NCI-H2196 treated with DMSO at 0.1 percent for 48 hours (cell line): ENCODE measurements at regions not wholly inside any gene's neighbourhood (a gene's known extent, or its start where the extent isn't known, plus 50 kb on each side); places are given as distances from the start of the nearest gene placed in this dataset.
A peak's percentile ranks its signal among the peaks of the same experiment; 100 is the strongest.
"Not testable (repeated sequence)": the region's sequence is repeated elsewhere in the genome, so short reads cannot be mapped to it uniquely, and the experiment has no call there.

ENCODE experiments used
- DNase-seq: peaks from one replicate; lab custom pipeline; 2025; ENCODE audit not compliant: unreplicated experiment; lab: John Stamatoyannopoulos, UW

GRCh38 chr3:40925231-40925630, 274.1 kb upstream of the CTNNB1 start:
- no peak for DNase-seq

- DNase-seq: no peak
Observed at GRCh38 chr3:40930131-40930538, 269.2 kb upstream of the CTNNB1 start.

- no peak for DNase-seq
Observed at GRCh38 chr3:40930756-40931155, 268.5 kb upstream of the CTNNB1 start.

GRCh38 chr3:40938591-40938990, 260.7 kb upstream of the CTNNB1 start:
- no peak for DNase-seq

GRCh38 chr3:40939030-40939740, 260.1 kb upstream of the CTNNB1 start:
- DNase-seq: no peak

GRCh38 chr3:40939741-40940130, 259.6 kb upstream of the CTNNB1 start:
- DNase-seq: no peak

- DNase-seq: no peak
Observed at GRCh38 chr3:40940651-40941050, 258.7 kb upstream of the CTNNB1 start.

GRCh38 chr3:40947022-40947421, 252.3 kb upstream of the CTNNB1 start:
- DNase-seq: not testable (repeated sequence)

GRCh38 chr3:40949347-40949746, 250.0 kb upstream of the CTNNB1 start:
- not testable (repeated sequence) for DNase-seq

GRCh38 chr3:40951636-40952035, 247.7 kb upstream of the CTNNB1 start:
- no peak for DNase-seq

- no peak for DNase-seq
Observed at GRCh38 chr3:40961104-40961857, 238.0 kb upstream of the CTNNB1 start.

GRCh38 chr3:40962721-40963120, 236.6 kb upstream of the CTNNB1 start:
- DNase-seq: no peak

GRCh38 chr3:40968666-40969065, 230.6 kb upstream of the CTNNB1 start:
- no peak for DNase-seq

- DNase-seq: no peak
Observed at GRCh38 chr3:40969341-40969740, 230.0 kb upstream of the CTNNB1 start.

GRCh38 chr3:40969756-40970466, 229.4 kb upstream of the CTNNB1 start:
- DNase-seq: no peak

GRCh38 chr3:40971191-40972168, 227.8 kb upstream of the CTNNB1 start:
- DNase-seq: peak; percentile 90

- no peak for DNase-seq
Observed at GRCh38 chr3:40972350-40972749, 227.0 kb upstream of the CTNNB1 start.

GRCh38 chr3:40973141-40973540, 226.2 kb upstream of the CTNNB1 start:
- no peak for DNase-seq

GRCh38 chr3:40975711-40976121, 223.6 kb upstream of the CTNNB1 start:
- no peak for DNase-seq

GRCh38 chr3:40976241-40976640, 223.1 kb upstream of the CTNNB1 start:
- no peak for DNase-seq

- no peak for DNase-seq
Observed at GRCh38 chr3:40978442-40978841, 220.9 kb upstream of the CTNNB1 start.
